Ovary (tissue), 3 donors: ENCODE measurements at regions not wholly inside any gene's neighbourhood (a gene's known extent, or its start where the extent isn't known, plus 50 kb on each side); places are given as distances from the start of the nearest gene placed in this dataset.

ENCODE experiments used
- CTCF ChIP-seq, 3 donors: fragments of 450-650 bp in 2 of 3; fragments of 200-600 bp in 1 of 3; IDR thresholded peaks; one replicate each; pipeline versions ENCODE4 v1.5.1 to v1.8.0; 2016 to 2022; ENCODE audit warnings: antibody characterized with exemption in 3 of 3, mild to moderate bottlenecking in 1 of 3
- POLR2A ChIP-seq: fragments of 450-650 bp; IDR thresholded peaks from one replicate; pipeline ENCODE4 v1.6.1; 2017; ENCODE audit warnings: antibody characterized with exemption, mild to moderate bottlenecking, moderate library complexity
- donor health status: DM: no; HTN: no; CAD: no.

GRCh38 chr6:125526007-125526720, 223.3 kb upstream of the HEY2 start:
- no peak for TF ChIP-seq CTCF (IDR thresholded peaks at IDR 0.05)
- TF ChIP-seq POLR2A: no peak
